GM12864 (cell line): ENCODE measurements at regions not wholly inside any gene's neighbourhood (a gene's known extent, or its start where the extent isn't known, plus 50 kb on each side); places are given as distances from the start of the nearest gene placed in this dataset.

Experiments
- DNase-seq: peaks from one replicate; pipeline ENCODE4 v3.0.0-alpha.2; 2011; ENCODE audit warnings: low read depth
- H3K4me3 ChIP-seq: 2 replicates; pipeline ENCODE4 v1.5.1; 2011; ENCODE audit warnings: mild to moderate bottlenecking, low read depth, low read length, control low read depth
- CTCF ChIP-seq: IDR thresholded peaks from 2 replicates; pipeline ENCODE4 v1.5.1; 2011; ENCODE audit warnings: low read depth, mild to moderate bottlenecking, moderate library complexity, low read length, control low read depth, inconsistent platforms; ENCODE audit errors: missing control alignments

- H3K4me3 ChIP-seq: no peak overlapping the region
- DNase-seq: no peak
- no peak for TF ChIP-seq CTCF
Observed at GRCh38 chr3:166488977-166489672, 651.9 kb upstream of the BCHE start.

DNA sequence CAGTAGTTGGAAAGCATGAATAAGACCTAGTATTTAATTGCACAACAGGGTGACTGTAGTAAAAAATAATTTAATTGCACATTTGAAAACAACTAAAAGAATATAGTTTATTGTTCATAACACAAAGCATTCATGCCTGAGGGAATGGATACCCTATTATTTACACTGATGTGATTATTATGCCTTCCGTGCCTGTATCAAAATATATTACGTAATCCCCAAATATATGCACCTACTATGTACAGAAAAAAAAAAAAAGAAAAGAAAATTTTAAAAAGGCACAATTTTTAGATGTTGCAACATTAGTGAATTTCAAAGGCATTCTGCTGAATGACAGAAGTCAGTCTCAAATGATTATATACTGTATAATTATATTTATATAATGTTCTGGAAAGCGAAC lies 647.2 kb upstream of the BCHE start:
- no peak for DNase-seq
- no peak for TF ChIP-seq CTCF
- no peak overlapping the region for H3K4me3 ChIP-seq

- H3K4me3 ChIP-seq: no peak overlapping the region
- no peak for DNase-seq
- no peak for TF ChIP-seq CTCF
Observed at GRCh38 chr3:166481340-166481739, 644.1 kb upstream of the BCHE start.

DNA sequence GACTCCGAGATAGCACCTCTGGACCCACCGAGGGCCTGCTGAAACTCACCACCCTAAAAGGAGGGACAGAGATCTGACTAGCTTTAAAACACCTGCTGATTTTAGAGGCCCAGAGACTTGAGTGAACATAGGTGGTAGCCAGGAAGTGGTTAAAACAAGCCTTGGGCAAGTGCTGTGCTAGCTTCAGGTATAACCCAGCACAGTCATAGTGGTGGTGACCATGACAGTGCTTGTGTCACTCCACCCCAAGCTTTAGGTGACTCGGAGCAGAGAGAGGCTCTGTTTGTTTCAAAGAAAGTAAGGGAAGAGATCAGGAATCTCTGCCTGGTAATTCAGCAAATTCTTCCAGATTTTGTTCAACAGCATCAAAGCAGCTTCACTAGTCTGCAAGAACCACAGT lies 641.1 kb upstream of the BCHE start:
- DNase-seq: no peak
- no peak for TF ChIP-seq CTCF

DNA sequence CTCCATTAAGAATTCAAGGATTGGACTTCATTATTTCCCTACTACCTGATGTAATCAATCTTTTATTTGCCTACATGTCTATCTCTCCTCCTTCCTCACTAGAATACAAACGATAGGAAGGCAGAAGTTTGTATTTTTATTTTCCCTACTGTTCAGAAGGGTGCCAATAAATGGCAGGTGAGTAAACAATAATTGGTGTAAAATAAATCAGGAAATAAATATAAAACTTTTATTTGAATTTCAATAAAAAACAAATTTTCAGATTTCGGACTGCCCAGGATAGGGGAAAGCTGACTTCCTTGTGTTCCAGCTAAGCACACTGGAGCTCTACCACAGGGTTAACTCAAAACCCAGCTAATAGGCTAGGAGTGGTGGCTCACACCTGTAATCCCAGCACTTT lies 636.3 kb upstream of the BCHE start:
- no peak overlapping the region for H3K4me3 ChIP-seq
- no peak for DNase-seq
- TF ChIP-seq CTCF: no peak

More for the DNA sequence above, 641.1 kb upstream of the BCHE start:
- H3K4me3 ChIP-seq: no peak overlapping the region

- no peak for DNase-seq
- TF ChIP-seq CTCF: no peak
- H3K4me3 ChIP-seq: no peak overlapping the region
Observed at GRCh38 chr3:166472015-166472414, 634.8 kb upstream of the BCHE start.

GRCh38 chr3:166471074-166471767 lies 634.0 kb upstream of the BCHE start:
- no peak for TF ChIP-seq CTCF
- no peak for DNase-seq
- no peak overlapping the region for H3K4me3 ChIP-seq
